OCI-LY1 (cell line): ENCODE measurements at regions not wholly inside any gene's neighbourhood (a gene's known extent, or its start where the extent isn't known, plus 50 kb on each side); places are given as distances from the start of the nearest gene placed in this dataset.

Experiments
- H2AFZ ChIP-seq: fragments of 200-600 bp; sonication (generic), shearing (Covaris generic); 2 replicates; pipeline ENCODE4 v1.6.0; 2014; ENCODE audit warnings: antibody characterized with exemption, mild to moderate bottlenecking, low read length
- H3F3A ChIP-seq: fragments of 200-600 bp; sonication (generic), shearing (Covaris generic); 2 replicates; pipeline ENCODE4 v1.6.0; 2014; ENCODE audit warnings: mild to moderate bottlenecking, antibody characterized with exemption, low read length, moderate library complexity; ENCODE audit not compliant: insufficient read depth
- H3K27ac ChIP-seq: fragments of 200-600 bp; sonication (generic); 2 replicates; pipeline ENCODE4 v1.5.1; 2014; ENCODE audit warnings: low read length, mixed run types, mild to moderate bottlenecking, low read depth; ENCODE audit not compliant: poor library complexity, severe bottlenecking
- H3K27me3 ChIP-seq: fragments of 200-600 bp; sonication (generic); 2 replicates; pipeline ENCODE4 v1.6.0; 2014; ENCODE audit warnings: antibody characterized with exemption, mild to moderate bottlenecking, low read length, moderate library complexity; ENCODE audit not compliant: insufficient read depth
- H3K36me3 ChIP-seq: fragments of 200-600 bp; sonication (generic); 2 replicates; pipeline ENCODE4 v1.6.1; 2014; ENCODE audit warnings: mild to moderate bottlenecking, antibody characterized with exemption, low read length, moderate library complexity, mixed read lengths; ENCODE audit not compliant: insufficient read depth
- H3K4me1 ChIP-seq: fragments of 200-600 bp; sonication (generic); 2 replicates; pipeline ENCODE4 v1.5.1; 2014; ENCODE audit warnings: mild to moderate bottlenecking, low read length, moderate library complexity; ENCODE audit not compliant: insufficient read depth, severe bottlenecking
- H3K4me2 ChIP-seq: fragments of 200-600 bp; sonication (generic), shearing (Covaris generic); 2 replicates; pipeline ENCODE4 v1.6.1; 2014; ENCODE audit warnings: low read length
- H3K4me3 ChIP-seq: fragments of 200-600 bp; sonication (generic); 2 replicates; pipeline ENCODE4 v1.5.1; 2014; ENCODE audit warnings: low read length, low read depth, mild to moderate bottlenecking, mixed read lengths; ENCODE audit not compliant: poor library complexity, severe bottlenecking
- H3K79me2 ChIP-seq: fragments of 200-600 bp; shearing (Covaris generic); 2 replicates; pipeline ENCODE4 v1.6.1; 2016; ENCODE audit warnings: mixed run types, low read length, mixed read lengths; ENCODE audit not compliant: insufficient read depth
- H3K9ac ChIP-seq: fragments of 200-600 bp; sonication (generic), shearing (Covaris generic); 2 replicates; pipeline ENCODE4 v1.6.1; 2014; ENCODE audit warnings: mild to moderate bottlenecking, low read length, mixed read lengths
- H3K9me2 ChIP-seq: fragments of 200-600 bp; sonication (generic), shearing (Covaris generic); 2 replicates; pipeline ENCODE4 v1.6.1; 2014; ENCODE audit warnings: low read depth, mild to moderate bottlenecking, low read length, mixed read lengths
- H3K9me3 ChIP-seq: fragments of 200-600 bp; shearing (Covaris generic); 2 replicates; pipeline ENCODE4 v1.6.1; 2014; ENCODE audit warnings: low read length, mixed read lengths
- H4K20me1 ChIP-seq: fragments of 200-600 bp; sonication (generic), shearing (Covaris generic); 2 replicates; pipeline ENCODE4 v1.6.0; 2016; ENCODE audit warnings: mild to moderate bottlenecking, low read length; ENCODE audit not compliant: insufficient read depth
- CTCF ChIP-seq: fragments of 200-600 bp; sonication (generic), shearing (Covaris generic); IDR thresholded peaks from 2 replicates; pipeline ENCODE4 v1.5.1; 2017; ENCODE audit warnings: mild to moderate bottlenecking, antibody characterized with exemption, low read length, moderate library complexity, mixed read lengths
- EZH2 ChIP-seq: fragments of 200-600 bp; sonication (generic), shearing (Covaris generic); IDR thresholded peaks from 2 replicates; pipeline ENCODE4 v1.8.0; 2017; ENCODE audit warnings: borderline replicate concordance, mixed run types, mild to moderate bottlenecking, antibody characterized with exemption, low read length, moderate library complexity, mixed read lengths

- H3F3A ChIP-seq, result no peaks in the 10 kb centered on the region
- H2AFZ ChIP-seq, result no peak overlapping the region
- H3K4me1 ChIP-seq, result no peaks in the 10 kb centered on the region
- H3K27me3 ChIP-seq, result no peaks in the 10 kb centered on the region
- no peaks in the 10 kb centered on the region for H3K79me2 ChIP-seq
- H3K9ac ChIP-seq, result no peak overlapping the region
- no peak overlapping the region for H3K4me3 ChIP-seq
- H3K36me3 ChIP-seq, result no peaks in the 10 kb centered on the region
- no peak overlapping the region for H3K27ac ChIP-seq
- no peaks in the 10 kb centered on the region for H3K9me2 ChIP-seq
- H4K20me1 ChIP-seq, result no peaks in the 10 kb centered on the region
- no peak overlapping the region for H3K4me2 ChIP-seq
- TF ChIP-seq EZH2, result no peak
- TF ChIP-seq CTCF, result no peak
- H3K9me3 ChIP-seq, result no peaks in the 10 kb centered on the region
Observed at GRCh38 chr5:61777292-61777691, 445.2 kb downstream of the ZSWIM6 start.

- H3K27ac ChIP-seq, result no peak overlapping the region
Observed at GRCh38 chr5:61779743-61780142, 447.7 kb downstream of the ZSWIM6 start.

GRCh38 chr5:61783481-61783880 lies 451.4 kb downstream of the ZSWIM6 start:
- no peaks in the 10 kb centered on the region for H3F3A ChIP-seq
- no peaks in the 10 kb centered on the region for H3K27me3 ChIP-seq
- H4K20me1 ChIP-seq, result no peaks in the 10 kb centered on the region
- H2AFZ ChIP-seq, result no peak overlapping the region
- H3K9ac ChIP-seq, result no peak overlapping the region
- no peaks in the 10 kb centered on the region for H3K79me2 ChIP-seq
- no peak overlapping the region for H3K4me2 ChIP-seq
- no peaks in the 10 kb centered on the region for H3K9me3 ChIP-seq
- H3K36me3 ChIP-seq, result no peaks in the 10 kb centered on the region
- TF ChIP-seq CTCF, result no peak
- TF ChIP-seq EZH2, result no peak
- no peak overlapping the region for H3K27ac ChIP-seq
- no peaks in the 10 kb centered on the region for H3K9me2 ChIP-seq
- no peak overlapping the region for H3K4me3 ChIP-seq
- H3K4me1 ChIP-seq, result no peaks in the 10 kb centered on the region

More at GRCh38 chr5:61779743-61780142, 447.7 kb downstream of the ZSWIM6 start:
- Histone ChIP-seq H3K27me3 (no peaks in the 10 kb centered on the region), H3K9me2 (no peaks in the 10 kb centered on the region), H3K4me3 (no peak overlapping the region), H3K9ac (no peak overlapping the region), H3K4me2 (no peak overlapping the region), H3K36me3 (no peaks in the 10 kb centered on the region), H3K4me1 (no peaks in the 10 kb centered on the region), H3K9me3 (no peaks in the 10 kb centered on the region), H3F3A (no peaks in the 10 kb centered on the region), H2AFZ (no peak overlapping the region), H4K20me1 (no peaks in the 10 kb centered on the region), H3K79me2 (no peaks in the 10 kb centered on the region)
- TF ChIP-seq EZH2, result no peak
- no peak for TF ChIP-seq CTCF
